PC-9 (cell line): ENCODE measurements at regions not wholly inside any gene's neighbourhood (a gene's known extent, or its start where the extent isn't known, plus 50 kb on each side); places are given as distances from the start of the nearest gene placed in this dataset.

ENCODE experiments used
- BruUV-seq: library from RNA; stranded (reverse); fragments of 400-500 nt; replicated peaks from 2 replicates; lab custom pipeline; 2021; lab: Mats Ljungman, UMichigan
- CTCF ChIA-PET: fragments of 300-600 bp; sonication (Branson Sonifier 250); formaldehyde crosslinking; loops from one replicate; lab custom pipeline; 2022; ENCODE audit warnings: antibody characterized with exemption; lab: Charles Lee
- POLR2A ChIA-PET: fragments of 300-600 bp; sonication (Branson Sonifier 250); formaldehyde crosslinking; loops from one replicate; lab custom pipeline; 2022; ENCODE audit warnings: antibody characterized with exemption; ENCODE audit not compliant: unreplicated experiment; lab: Charles Lee
- DNase-seq, 2 experiments: peaks; one replicate each; pipeline versions ENCODE4 v3.0.0 to v3.0.0-alpha.2; 2015 to 2022; ENCODE audit warnings: mixed read lengths in 1 of 2
- H2AFZ ChIP-seq: fragments of 200-600 bp; sonication (generic); 2 replicates; pipeline ENCODE4 v1.8.1; 2017; ENCODE audit warnings: antibody characterized with exemption
- H3F3A ChIP-seq: fragments of 200-600 bp; sonication (generic); 2 replicates; pipeline ENCODE4 v1.8.1; 2017; ENCODE audit warnings: antibody characterized with exemption, mild to moderate bottlenecking, low read depth; ENCODE audit not compliant: insufficient read depth
- H3K27ac ChIP-seq: fragments of 200-600 bp; sonication (generic); 2 replicates; pipeline ENCODE4 v1.6.1; 2016; ENCODE audit warnings: mixed run types
- H3K27me3 ChIP-seq: fragments of 200-600 bp; sonication (generic); 2 replicates; pipeline ENCODE4 v1.6.1; 2016; ENCODE audit warnings: low read depth, mixed run types; ENCODE audit not compliant: insufficient read depth
- H3K36me3 ChIP-seq: fragments of 200-600 bp; sonication (generic); 2 replicates; pipeline ENCODE4 v1.6.1; 2016; ENCODE audit warnings: low read depth, mixed run types
- H3K4me1 ChIP-seq: fragments of 200-600 bp; sonication (generic); replicated peaks from 2 replicates; pipeline ENCODE4 v1.6.1; 2016; ENCODE audit warnings: mixed run types; ENCODE audit not compliant: insufficient read depth
- H3K4me2 ChIP-seq: fragments of 200-600 bp; sonication (generic); 2 replicates; pipeline ENCODE4 v1.6.1; 2017; ENCODE audit warnings: mixed run types
- H3K4me3 ChIP-seq: fragments of 200-600 bp; sonication (generic); 2 replicates; pipeline ENCODE4 v1.6.1; 2016; ENCODE audit warnings: mixed run types
- H3K79me2 ChIP-seq: fragments of 200-600 bp; sonication (generic); 2 replicates; pipeline ENCODE4 v1.6.1; 2017; ENCODE audit warnings: low read depth, mixed run types
- H3K9me2 ChIP-seq: fragments of 200-600 bp; sonication (generic); 2 replicates; pipeline ENCODE4 v1.8.1; 2017; ENCODE audit warnings: mild to moderate bottlenecking; ENCODE audit not compliant: insufficient read depth
- H3K9me3 ChIP-seq: fragments of 200-600 bp; sonication (generic); 2 replicates; pipeline ENCODE4 v1.8.1; 2016; ENCODE audit warnings: low read depth; ENCODE audit not compliant: insufficient read depth
- H4K20me1 ChIP-seq: fragments of 200-600 bp; sonication (generic); 2 replicates; pipeline ENCODE4 v1.8.1; 2017; ENCODE audit not compliant: insufficient read depth
- CTCF ChIP-seq: fragments of 200-600 bp; sonication (generic); conservative IDR thresholded peaks from 2 replicates; pipeline ENCODE4 v1.6.1; 2017; ENCODE audit warnings: mixed run types, antibody characterized with exemption, mild to moderate bottlenecking, moderate library complexity
- EZH2 ChIP-seq: fragments of 200-600 bp; sonication (generic); IDR thresholded peaks from 2 replicates; pipeline ENCODE4 v1.8.0; 2017; ENCODE audit warnings: antibody characterized with exemption, low read depth
- intact Hi-C: fragments of 100-400 bp; cut with micrococcal nuclease; formaldehyde crosslinking; loops from one replicate; pipeline ENCODE4 v1.10.0; 2022; ENCODE audit not compliant: unreplicated experiment

- CTCF ChIA-PET = no interaction called here
- POLR2A ChIA-PET = no interaction called here
- intact Hi-C loops = no loop called here
Observed at GRCh38 chr10:29962166-29962850, 97.1 kb downstream of the JCAD start.

GRCh38 chr10:29961351-29961750, 98.0 kb downstream of the JCAD start:
- no peak for DNase-seq
- Histone ChIP-seq H3K9me3 (no peaks in the 10 kb centered on the region), H3K36me3 (no peaks in the 10 kb centered on the region), H3K4me3 (no peak overlapping the region), H4K20me1 (no peaks in the 10 kb centered on the region), H3K4me1 (peaks cover 31% of the 10 kb centered on the region), H3F3A (peaks cover 26% of the 10 kb centered on the region), H3K4me2 (no peak overlapping the region), H3K79me2 (no peaks in the 10 kb centered on the region), H3K27ac (no peak overlapping the region), H2AFZ (no peak overlapping the region), H3K27me3 (no peaks in the 10 kb centered on the region), H3K9me2 (no peaks in the 10 kb centered on the region)
- no TSS peak for BruUV-seq
- TF ChIP-seq EZH2 (no peak), CTCF (no peak)
- POLR2A ChIA-PET = no interaction called here
- CTCF ChIA-PET = no interaction called here
- intact Hi-C loops = no loop called here

More at GRCh38 chr10:29962166-29962850, 97.1 kb downstream of the JCAD start:
- H3F3A ChIP-seq = peaks cover 24% of the 10 kb centered on the region
- no peak overlapping the region for H3K27ac ChIP-seq
- H3K79me2 ChIP-seq = no peaks in the 10 kb centered on the region
- no peaks in the 10 kb centered on the region for H3K9me3 ChIP-seq
- H3K4me3 ChIP-seq = no peak overlapping the region
- no peak for TF ChIP-seq EZH2
- TF ChIP-seq CTCF = no peak
- no peaks in the 10 kb centered on the region for H3K9me2 ChIP-seq
- peaks cover 22% of the 10 kb centered on the region for H3K4me1 ChIP-seq
- BruUV-seq = no TSS peak
- H3K36me3 ChIP-seq = no peaks in the 10 kb centered on the region
- H2AFZ ChIP-seq = no peak overlapping the region
- no peak for DNase-seq
- no peaks in the 10 kb centered on the region for H4K20me1 ChIP-seq
- no peak overlapping the region for H3K4me2 ChIP-seq
- H3K27me3 ChIP-seq = no peaks in the 10 kb centered on the region

GRCh38 chr10:29960261-29960660, 99.1 kb downstream of the JCAD start:
- Histone ChIP-seq H2AFZ (no peak overlapping the region), H3K4me1 (peaks cover 38% of the 10 kb centered on the region), H3K9me3 (no peaks in the 10 kb centered on the region), H3K27me3 (no peaks in the 10 kb centered on the region), H3K79me2 (no peaks in the 10 kb centered on the region), H3K4me2 (no peak overlapping the region), H3K9me2 (no peaks in the 10 kb centered on the region), H3K36me3 (no peaks in the 10 kb centered on the region), H3F3A (peaks cover 26% of the 10 kb centered on the region), H4K20me1 (no peaks in the 10 kb centered on the region), H3K4me3 (no peak overlapping the region), H3K27ac (no peak overlapping the region)
- no peak for DNase-seq
- ChIA-PET POLR2A (no interaction called here), CTCF (no interaction called here)
- intact Hi-C loops = no loop called here
- TF ChIP-seq CTCF (no peak), EZH2 (no peak)
- no TSS peak for BruUV-seq
